HG02642 (cell line): ENCODE measurements at regions not wholly inside any gene's neighbourhood (a gene's known extent, or its start where the extent isn't known, plus 50 kb on each side); places are given as distances from the start of the nearest gene placed in this dataset.
"Not testable (repeated sequence)": the region's sequence is repeated elsewhere in the genome, so short reads cannot be mapped to it uniquely, and the experiment has no call there.

Experiments
- ATAC-seq: cut with Tn5 transposase; IDR thresholded peaks from one replicate; pipeline ENCODE4 v1.9.1; 2021; ENCODE audit warnings: mild to moderate bottlenecking; ENCODE audit not compliant: unreplicated experiment, poor library complexity

DNA sequence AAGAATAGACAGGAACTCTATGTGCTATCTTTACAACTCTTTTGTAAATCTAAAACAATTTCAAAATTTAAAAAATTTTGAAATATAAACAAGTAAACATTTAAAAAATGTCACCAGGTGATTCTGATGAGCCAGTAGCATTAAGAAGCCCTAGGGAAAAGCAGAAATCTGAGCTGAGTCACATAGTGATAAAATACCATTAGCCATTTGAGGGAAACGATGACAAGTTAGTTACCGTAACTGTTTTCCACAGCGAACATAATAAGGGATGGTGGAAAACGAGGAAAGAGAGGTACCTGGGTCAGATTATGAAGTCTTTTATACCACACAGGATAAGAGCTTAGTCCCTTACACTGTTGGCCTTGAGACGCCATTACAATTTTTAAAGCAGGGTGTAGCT lies 55.5 kb downstream of the PRR15 start:
- ATAC-seq: no peak

DNA sequence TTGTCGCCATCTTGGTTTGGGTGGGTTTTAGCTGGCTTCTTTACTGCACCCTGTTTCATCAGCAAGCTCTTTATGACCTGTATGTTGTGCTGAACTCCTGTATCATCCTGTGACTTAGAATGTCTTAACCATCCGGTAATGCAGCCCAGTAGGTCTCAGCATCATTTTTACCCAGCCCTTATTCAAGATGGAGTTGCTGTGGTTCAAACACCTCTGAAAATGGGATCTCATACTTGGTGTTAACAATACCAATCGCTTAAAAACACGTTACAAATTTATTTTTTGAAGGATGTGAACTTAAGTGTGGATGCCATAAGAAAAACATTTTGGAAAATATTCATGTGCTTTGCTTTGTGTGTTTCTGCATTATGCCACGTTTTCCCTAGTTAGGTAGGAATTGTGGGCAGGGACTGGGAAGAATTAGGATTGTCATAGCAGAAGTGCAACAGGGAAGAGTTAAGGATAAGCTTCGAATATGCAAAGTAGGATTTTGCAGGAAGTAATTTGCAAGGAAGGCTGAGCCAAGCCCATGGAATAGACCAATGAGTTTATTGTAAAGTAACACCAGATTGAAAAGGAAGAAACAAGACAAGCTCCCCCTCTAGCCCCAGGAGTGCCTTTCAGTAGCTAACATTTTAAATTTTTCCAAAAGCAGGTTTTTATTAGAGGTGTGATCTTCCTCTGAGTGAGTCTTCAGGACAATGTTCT lies 56.4 kb downstream of the PRR15 start:
- no peak for ATAC-seq

DNA sequence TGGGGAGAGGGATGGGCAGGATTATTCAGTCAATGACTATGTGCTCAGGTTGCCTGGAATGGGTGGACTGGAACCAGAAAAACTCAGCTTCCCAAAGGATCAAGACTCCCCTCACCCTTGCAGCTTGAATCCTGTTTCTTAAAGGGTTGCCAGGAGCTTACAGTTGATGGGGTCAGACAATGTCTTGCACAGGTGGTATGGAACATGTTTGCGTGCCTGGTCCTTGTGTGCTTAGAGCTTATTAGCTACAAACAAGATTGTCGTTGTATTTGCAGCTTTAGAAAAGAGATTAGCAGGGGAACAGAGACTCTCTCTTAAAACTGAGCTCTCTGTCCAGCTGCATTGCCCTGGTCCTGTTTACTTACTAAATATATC lies 56.9 kb downstream of the PRR15 start:
- no peak for ATAC-seq

DNA sequence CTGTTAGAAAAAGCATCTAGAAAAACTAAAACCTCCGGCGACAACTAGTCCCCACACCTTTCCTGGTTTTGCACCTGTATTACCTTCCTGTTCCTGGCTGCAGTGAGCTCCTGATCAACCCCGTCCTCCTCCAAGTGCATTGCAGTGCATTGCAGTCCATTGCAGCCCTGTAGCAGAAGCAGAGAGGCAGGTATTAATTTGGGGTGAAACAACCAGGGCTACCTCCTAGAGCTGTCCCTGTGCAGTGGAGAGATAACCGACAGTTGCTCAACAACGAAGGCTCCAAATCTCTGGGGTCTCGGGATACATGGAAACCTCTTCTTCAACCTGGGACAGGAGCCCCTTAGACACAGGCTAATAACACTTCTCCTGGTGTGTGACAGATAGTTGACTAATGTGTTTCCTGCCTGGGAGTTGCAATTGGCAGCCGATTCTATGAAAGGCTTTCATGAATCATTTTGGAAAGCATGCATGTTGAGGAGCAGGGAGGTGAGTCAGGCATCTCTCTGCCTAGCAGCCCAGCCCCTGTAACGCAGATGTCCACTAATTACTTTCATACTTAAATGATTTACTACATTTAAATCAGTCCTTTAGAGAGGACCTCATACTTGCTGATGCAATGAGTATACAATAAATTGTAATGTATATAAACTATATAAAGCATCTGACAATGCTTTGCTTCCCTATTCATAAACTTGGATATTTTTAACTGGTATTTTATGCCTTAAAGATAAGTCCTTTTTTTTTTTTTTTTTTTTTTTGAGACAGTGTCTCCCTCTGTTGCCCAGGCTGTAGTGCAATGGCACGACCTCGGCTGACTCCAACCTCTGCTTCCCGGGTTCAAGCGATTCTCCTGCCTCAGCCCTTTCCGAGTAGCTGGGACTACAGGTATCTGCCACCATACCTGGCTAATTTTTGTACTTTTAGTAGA lies 59.0 kb downstream of the PRR15 start:
- no peak for ATAC-seq

DNA sequence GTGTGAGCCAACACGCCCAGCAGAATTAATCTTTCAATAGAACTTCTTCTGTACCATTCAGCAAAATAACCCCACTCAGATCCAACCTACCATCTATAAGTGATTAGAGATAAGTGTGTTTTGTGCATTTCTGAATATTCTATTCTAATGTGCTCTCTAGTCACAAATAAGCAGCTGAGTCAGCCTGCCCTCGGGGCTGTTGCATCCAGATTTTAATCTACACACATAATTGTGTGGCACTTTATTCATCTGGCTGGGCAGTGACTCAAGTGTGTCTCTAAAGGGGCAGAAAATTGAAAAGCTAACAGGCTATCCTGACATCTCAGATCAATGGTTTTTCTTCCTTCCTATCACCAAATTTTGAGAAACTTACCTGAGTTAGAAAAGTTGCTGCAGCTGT lies 60.3 kb downstream of the PRR15 start:
- no peak for ATAC-seq

DNA sequence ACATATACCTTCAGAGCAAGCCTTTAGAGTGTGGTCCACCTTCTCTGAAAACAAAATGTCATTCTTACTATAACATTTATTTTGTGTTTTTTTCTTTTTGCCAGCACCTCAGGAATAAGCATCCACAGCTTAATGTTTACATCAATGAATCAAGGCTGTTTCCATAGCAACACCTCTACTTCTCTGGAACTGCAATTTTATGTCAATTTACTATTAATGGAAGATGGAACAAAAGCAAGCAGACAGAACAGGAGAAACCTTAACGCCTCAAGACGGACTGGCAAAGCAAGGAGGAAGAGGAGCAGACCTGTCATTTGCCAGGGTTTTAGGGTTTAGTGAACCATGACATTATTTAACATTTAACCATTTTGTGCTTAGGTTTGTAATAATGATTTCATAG lies 63.1 kb downstream of the PRR15 start:
- no peak for ATAC-seq

DNA sequence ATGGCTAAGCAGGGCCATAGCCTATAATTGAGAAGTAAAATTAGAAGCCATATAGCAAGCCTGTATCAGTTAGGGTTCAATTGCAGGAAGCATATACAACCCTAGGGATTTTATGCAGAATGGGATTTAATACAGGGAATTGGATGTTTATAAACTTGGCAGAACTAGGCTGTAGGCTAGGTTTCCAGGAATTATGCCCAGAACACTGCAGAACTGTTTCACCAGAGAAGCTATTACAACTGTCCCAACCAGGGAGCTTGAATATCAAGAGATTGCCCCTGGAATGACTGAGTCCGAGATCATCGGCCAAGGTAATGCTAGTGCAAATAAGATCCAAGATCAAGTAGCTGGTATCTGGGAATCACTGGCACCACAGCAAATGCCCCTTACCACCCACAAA lies 64.0 kb downstream of the PRR15 start:
- ATAC-seq: no peak

DNA sequence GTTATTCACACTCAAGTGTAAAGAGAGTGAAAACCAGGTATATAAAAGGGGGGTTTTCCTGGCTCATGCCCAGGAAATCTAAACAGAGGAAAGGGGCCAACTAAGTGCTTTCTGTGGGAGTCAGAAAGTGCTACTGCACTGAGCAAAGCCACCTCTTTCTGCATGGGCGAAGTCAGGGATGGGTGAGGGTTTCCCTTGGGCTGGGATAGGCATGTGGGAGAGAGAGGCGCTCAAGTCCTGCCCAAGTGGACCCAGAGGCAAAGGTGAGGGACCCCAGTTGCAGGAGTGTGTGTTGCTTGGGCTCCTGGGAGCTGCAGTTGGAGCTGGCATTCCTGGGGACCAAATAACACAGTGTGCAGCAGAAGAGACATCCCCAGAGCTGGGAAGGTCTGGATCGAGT lies 65.9 kb downstream of the PRR15 start:
- no peak for ATAC-seq

DNA sequence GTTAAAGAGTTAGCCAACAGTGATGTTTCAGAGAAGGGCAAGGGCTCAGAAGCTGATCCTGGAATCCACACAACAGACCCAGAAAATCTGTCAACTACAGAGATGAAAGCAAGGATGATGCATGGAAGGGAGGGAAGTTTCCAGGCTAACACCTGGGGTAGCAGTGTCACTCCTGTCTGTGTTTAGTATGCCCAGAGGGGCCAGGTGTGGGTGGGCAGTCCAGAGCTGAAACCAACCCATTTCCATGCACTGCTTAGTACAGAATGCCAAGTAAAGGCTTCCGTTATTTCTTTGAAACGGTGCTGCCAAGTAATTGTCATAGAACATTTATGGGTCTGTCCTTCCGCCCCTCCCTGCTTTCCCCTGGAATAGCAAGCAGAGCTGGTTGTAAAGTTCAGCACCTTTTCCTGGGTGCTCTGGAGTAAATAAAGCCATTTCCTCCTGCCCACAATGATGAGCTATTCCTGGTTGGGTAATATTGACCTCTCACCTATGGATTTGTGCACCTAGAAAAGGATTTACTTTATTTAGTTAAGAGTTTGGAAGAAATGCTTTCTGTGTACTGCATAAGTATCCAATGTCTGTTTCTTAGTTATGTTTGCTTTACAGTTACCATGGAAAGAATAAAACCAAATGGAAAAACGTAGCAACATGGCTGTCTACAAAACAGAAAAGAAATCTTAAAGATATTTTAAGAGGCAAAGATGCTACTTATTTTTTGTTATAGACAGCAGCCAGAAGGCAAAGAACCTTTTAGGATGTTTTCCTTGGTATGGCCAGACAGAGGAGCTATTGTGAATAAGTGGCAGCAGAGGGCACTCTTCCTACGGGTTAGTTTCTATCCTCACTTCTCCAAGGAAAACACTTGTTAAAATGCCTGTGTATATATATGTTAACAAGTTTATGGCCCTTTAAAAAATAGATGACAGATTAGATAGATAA lies 71.7 kb downstream of the PRR15 start:
- ATAC-seq: not testable (repeated sequence)

DNA sequence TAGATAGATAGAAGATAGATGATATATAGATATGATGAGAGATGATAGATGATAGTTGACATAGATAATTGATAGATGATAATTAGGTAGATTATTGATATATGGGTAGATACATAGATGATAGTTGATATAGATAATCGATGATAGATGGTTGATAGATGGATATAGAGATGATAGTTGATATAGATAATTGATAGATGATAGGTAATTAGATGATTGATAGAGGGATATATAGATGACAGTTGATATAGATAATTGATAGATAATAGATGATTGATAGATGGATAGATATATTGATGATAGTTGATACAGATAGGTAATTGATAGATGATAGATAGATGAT lies 72.3 kb downstream of the PRR15 start:
- ATAC-seq: no peak

DNA sequence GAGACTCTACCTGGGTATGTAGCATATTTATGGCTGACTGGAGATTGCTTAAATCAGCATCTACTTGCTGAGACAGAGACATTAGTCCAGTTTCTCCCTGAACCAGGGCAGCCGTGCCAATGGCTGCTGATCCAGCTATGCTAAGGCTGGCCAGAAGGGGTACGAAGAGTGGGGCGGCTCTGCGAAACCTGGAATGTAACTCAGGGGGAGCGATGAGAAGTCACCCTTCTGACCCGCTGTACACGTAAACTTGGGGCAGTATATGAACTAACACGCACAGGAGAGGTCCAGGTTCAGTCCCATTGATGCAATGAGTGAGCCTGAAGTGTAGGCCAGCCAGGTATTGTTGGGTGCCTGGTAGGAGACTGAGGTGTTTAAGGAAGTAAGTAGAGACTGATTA lies 73.7 kb downstream of the PRR15 start:
- no peak for ATAC-seq

DNA sequence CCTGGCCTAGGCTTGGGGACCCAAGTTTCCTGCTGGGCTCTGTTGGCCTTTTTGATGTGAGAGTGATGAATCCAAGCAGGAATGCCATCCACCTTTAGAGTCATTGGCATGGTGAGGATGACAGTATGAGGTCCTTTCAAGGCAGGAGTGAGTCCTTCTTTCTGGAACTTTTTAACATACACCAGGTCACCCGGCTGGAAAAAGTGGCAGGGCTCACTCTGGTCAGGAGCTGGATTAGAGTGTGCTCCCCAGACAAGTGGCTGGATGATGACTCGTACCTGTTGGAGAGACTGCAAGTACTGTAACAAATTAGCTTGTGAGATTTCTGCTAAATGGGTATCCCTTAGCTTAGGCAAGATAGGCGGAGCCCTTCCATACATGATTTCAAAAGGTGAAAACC lies 75.2 kb downstream of the PRR15 start:
- ATAC-seq: not testable (repeated sequence)

DNA sequence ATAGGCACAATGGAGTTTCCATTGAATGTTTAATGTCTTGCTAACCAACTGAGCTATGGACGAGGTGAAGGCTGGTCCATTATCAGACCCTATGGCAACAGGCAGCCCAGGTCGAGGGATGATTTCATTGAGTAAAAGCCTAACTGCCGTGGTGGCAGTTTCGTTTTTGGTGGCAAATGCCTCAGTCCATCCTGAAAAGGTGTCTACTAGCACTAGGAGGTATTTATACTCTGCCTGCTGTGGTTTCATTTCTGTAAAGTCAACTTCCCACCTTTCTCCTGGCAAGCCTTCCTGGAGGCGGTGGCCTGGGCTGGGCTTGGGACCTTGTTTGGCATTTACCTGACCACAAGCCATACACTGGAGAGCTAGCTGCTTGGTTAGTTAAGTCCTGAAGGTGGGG lies 75.8 kb downstream of the PRR15 start:
- ATAC-seq: no peak

DNA sequence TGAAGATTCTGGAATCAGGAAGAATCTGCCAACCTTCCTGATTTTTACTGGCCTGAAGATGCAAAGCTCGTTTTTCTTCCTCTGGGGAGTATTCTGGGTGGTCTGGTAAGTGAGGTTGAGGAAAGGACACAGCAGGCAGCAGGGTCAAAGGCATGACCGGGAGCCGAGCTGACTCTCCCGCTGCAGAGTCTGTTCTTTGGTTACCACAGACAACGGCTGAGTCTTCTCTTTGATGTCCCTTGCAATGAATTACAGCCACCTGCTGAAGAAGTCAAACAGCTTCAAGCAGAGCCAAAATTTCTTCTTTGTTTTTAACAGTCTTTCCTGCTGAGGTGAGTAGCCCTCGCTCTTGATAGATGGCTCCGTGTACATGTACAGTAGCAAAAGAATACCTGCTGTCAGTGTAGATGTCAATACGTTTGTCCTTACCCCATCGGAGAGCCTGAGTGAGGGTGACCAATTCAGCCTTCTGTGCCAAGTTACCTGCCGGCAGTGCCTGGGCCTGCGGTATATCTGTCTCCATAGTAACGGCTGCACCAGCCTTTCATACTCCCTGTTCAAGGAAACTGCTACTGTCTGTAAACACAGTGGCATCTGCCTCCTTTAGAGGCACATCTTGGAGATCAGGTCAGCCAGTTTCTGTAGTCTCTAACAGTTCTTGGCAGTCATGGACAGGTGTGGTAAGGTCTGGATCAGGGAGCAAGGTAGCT lies 76.4 kb downstream of the PRR15 start:
- no peak for ATAC-seq

DNA sequence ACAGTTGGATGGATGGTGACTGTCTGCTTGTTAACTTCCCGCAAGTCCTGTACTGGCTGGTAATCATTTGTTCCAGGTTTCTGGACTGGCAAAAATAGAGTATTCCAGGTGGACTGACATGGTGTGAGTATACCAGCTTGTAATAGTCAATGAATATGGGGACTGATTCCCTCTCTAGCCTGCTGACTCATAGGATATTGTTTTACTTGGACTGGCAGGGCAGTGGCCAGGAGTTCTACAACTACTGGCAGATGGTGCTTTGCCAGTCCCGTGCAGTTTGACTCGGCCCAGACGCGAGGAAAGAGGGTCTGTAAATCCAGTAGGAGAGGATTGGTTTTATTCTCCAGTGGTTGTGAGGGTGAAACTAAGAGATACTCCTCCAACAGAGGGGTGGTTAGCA lies 78.0 kb downstream of the PRR15 start:
- ATAC-seq: no peak

DNA sequence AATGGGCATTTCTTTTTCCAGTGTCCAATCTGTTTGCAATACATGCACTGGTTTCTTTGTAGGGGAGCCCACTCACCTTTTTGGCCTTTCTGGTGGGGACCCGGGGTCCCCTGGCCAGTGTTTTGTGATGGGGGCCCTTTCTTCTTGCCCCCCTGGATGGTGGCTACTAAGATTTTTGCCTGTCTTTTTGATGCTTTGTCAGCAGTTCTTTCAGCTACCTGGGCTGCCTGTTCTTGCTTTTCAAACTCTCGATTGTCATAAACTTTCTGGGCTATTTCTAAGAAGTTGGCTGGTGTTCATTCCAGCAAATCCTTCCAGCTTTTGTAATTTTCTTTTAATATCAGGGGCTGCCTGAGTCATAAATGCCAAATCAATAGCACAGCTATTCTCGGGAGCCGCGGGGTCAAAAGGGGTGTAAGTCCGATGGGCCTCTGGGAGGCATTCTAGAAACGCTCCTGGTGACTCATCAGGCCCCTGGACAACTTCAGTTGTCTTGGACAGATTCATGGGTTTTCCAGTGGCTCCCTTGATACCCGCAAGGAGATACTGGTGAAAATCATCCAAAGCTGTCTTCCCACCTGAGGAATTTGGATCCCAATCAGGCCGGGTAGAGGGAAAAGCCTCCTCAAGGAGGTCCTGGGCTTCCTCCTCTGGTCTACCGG lies 79.0 kb downstream of the PRR15 start:
- ATAC-seq: no peak

DNA sequence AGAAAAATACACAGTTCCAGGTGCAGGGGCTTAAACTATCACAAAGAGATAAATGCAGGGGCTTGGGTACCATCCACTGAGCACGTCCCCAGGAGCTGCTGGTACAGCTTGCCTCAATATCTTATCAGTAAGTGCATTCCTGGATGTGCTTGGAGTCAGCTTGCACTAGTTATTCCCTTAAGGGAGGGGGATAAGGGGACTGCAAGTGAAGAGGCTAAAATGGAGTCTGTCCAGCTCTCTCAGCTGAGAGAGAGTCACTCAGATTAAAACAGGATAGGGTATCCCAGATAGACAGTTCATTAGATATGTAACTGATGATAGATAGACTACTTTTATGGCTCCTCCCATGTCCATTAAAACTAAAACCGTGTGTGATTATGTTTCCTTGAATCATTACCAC lies 82.5 kb downstream of the PRR15 start:
- not testable (repeated sequence) for ATAC-seq

DNA sequence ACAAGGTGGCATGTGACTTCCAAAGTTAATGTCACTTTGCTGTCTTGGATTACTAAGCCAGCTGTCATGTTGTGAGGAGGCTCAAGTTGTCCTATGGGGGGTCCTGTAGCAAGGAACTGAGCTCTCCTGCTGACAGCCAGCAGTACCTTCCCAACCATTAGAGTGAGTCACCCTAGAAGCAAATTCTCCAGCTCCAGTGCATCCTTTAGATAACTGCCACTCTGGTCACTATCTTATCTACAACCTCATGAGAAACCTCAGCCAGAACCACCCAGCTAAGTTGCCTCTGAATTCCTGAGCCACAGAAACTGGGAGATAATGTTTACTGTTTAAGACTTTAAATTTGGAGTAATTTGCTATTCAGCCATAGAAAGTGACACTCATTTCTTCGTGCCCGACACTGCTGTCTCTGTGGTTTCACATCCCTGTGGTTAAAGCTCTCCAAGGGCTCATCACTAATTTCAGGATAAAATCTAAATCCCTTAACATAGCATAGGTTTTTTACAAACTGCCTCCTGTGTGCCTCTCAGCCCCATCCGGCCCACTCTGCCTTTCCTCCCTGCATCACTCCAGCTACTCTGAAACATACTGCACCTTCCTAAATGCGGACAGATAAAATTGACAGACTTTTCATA lies 83.5 kb downstream of the PRR15 start:
- ATAC-seq: no peak

DNA sequence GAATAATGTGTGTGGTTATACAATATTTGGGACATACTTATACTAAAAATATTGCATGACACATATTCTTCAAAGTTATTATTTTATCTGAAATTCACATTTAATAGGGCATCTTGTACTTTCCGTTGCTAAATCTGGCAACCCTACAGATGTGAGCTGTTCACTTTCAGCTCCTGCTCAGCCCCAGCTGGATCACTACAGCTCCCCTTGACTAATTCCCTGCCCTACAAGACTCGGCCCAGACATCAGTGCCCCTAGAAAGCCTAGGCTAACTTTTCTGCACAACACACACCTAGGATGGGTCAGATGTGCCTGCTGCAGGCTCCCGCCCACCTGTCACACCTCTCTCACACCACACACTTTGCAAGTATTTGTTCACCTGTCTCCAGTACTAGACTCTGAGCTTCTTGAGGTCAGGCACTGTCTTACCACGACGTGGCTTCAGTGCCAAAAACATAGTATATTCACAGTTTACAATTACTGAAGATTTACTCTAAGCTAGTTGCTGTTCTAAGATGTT lies 84.1 kb downstream of the PRR15 start:
- not testable (repeated sequence) for ATAC-seq
